Activated CD4-positive, alpha-beta T cell treated with anti-CD3 and anti-CD28 coated beads, Interleukin-2, amount 10 ng/mL, durations not matched to agents 24 days and 14 days (primary cell): ENCODE measurements at regions not wholly inside any gene's neighbourhood (a gene's known extent, or its start where the extent isn't known, plus 50 kb on each side); places are given as distances from the start of the nearest gene placed in this dataset.

Experiments
- DNase-seq: peaks from one replicate; pipeline ENCODE4 v3.0.0; 2022
- H3K27ac Mint-ChIP-seq: one replicate; pipeline ENCODE4 v1.8.0; 2022; ENCODE audit warnings: mild to moderate bottlenecking, mixed read lengths
- H3K27me3 Mint-ChIP-seq: one replicate; pipeline ENCODE4 v1.8.0; 2022; ENCODE audit warnings: mixed read lengths
- H3K36me3 Mint-ChIP-seq: one replicate; pipeline ENCODE4 v1.8.0; 2022; ENCODE audit warnings: low read depth, mild to moderate bottlenecking, mixed read lengths
- H3K4me1 Mint-ChIP-seq: one replicate; pipeline ENCODE4 v1.8.0; 2021; ENCODE audit warnings: mixed read lengths
- H3K4me3 Mint-ChIP-seq: one replicate; pipeline ENCODE4 v1.8.0; 2022; ENCODE audit warnings: mild to moderate bottlenecking, moderate library complexity, mixed read lengths
- H3K9me3 Mint-ChIP-seq: one replicate; pipeline ENCODE4 v1.8.0; 2021; ENCODE audit warnings: mixed read lengths
- intact Hi-C: fragments of 100-400 bp; cut with micrococcal nuclease; formaldehyde crosslinking; loops from one replicate; pipeline ENCODE4 v1.15.1; 2023

- Mint-ChIP-seq H3K27ac (no peak overlapping the region), H3K27me3 (no peaks in the 10 kb centered on the region), H3K4me3 (no peak overlapping the region), H3K36me3 (no peaks in the 10 kb centered on the region), H3K4me1 (no peaks in the 10 kb centered on the region), H3K9me3 (no peaks in the 10 kb centered on the region)
- intact Hi-C loops: no loop called here
- no peak for DNase-seq
Observed at GRCh38 chr9:129282731-129283211, 104.7 kb upstream of the IER5L start.

DNA sequence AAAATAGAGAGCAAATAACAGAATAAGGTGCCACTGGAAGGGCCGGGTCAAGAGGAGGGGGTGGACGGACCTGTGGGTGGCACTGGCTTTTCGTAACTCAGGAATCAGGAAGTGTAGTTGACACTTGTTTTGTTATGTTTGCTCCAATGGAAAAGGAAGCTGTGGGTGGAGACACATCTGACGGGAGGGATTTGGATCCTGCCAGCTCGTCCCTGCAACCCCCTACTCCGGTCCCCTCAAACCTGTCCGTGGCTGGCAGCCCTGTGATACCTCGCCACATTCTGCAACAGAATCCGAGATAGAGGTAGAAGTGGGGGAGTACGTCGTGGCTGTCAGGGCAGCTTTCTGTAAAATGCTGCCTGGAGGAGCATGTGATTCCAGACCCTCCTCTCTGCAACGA is 104.2 kb upstream of the IER5L start:
- no peak overlapping the region for H3K27ac Mint-ChIP-seq
- DNase-seq: no peak
- H3K36me3 Mint-ChIP-seq: no peaks in the 10 kb centered on the region
- no peaks in the 10 kb centered on the region for H3K4me1 Mint-ChIP-seq
- intact Hi-C loops: no loop called here
- no peak overlapping the region for H3K4me3 Mint-ChIP-seq
- no peaks in the 10 kb centered on the region for H3K27me3 Mint-ChIP-seq
- no peaks in the 10 kb centered on the region for H3K9me3 Mint-ChIP-seq

GRCh38 chr9:129281506-129282145 is 103.6 kb upstream of the IER5L start:
- Mint-ChIP-seq H3K4me1 (no peaks in the 10 kb centered on the region), H3K9me3 (no peaks in the 10 kb centered on the region), H3K36me3 (no peaks in the 10 kb centered on the region), H3K27ac (no peak overlapping the region), H3K4me3 (no peak overlapping the region), H3K27me3 (peaks cover 4% of the 10 kb centered on the region)
- DNase-seq: no peak
- intact Hi-C loops: no loop called here

- no peaks in the 10 kb centered on the region for H3K36me3 Mint-ChIP-seq
- no peak for DNase-seq
- H3K4me3 Mint-ChIP-seq: no peak overlapping the region
- H3K27ac Mint-ChIP-seq: no peak overlapping the region
- intact Hi-C loops: no loop called here
- peaks cover 13% of the 10 kb centered on the region for H3K27me3 Mint-ChIP-seq
- no peaks in the 10 kb centered on the region for H3K9me3 Mint-ChIP-seq
- no peaks in the 10 kb centered on the region for H3K4me1 Mint-ChIP-seq
Observed at GRCh38 chr9:129280623-129281271, 102.7 kb upstream of the IER5L start.

DNA sequence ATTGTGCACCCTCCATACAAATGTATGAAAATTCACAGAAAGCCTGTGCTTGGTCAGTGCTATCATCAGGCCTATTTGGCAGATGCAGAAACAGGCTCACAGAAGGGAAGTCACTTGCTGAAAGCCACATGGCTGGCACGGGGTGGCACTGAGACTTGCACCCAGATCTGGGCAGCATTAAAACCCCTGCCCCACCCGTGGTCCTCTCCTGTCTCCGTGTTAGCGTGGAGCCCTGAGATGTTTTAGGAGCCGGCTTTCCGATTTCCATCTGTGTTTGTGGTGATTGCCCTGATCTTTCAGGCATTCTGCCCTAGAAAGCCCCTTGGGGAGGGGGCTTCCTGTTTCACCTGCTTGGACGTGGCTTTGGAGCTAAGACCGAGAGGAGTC is 102.2 kb upstream of the IER5L start:
- H3K27me3 Mint-ChIP-seq: peaks cover 18% of the 10 kb centered on the region
- H3K9me3 Mint-ChIP-seq: no peaks in the 10 kb centered on the region
- no peak overlapping the region for H3K4me3 Mint-ChIP-seq
- intact Hi-C loops: no loop called here
- H3K27ac Mint-ChIP-seq: no peak overlapping the region
- no peaks in the 10 kb centered on the region for H3K4me1 Mint-ChIP-seq
- no peaks in the 10 kb centered on the region for H3K36me3 Mint-ChIP-seq
- no peak for DNase-seq

- Mint-ChIP-seq H3K36me3 (no peaks in the 10 kb centered on the region), H3K9me3 (no peaks in the 10 kb centered on the region), H3K27ac (no peak overlapping the region), H3K4me3 (no peak overlapping the region), H3K27me3 (peaks cover 30% of the 10 kb centered on the region), H3K4me1 (no peaks in the 10 kb centered on the region)
- no peak for DNase-seq
- intact Hi-C loops: no loop called here
Observed at GRCh38 chr9:129278391-129279237, 100.6 kb upstream of the IER5L start.

DNA sequence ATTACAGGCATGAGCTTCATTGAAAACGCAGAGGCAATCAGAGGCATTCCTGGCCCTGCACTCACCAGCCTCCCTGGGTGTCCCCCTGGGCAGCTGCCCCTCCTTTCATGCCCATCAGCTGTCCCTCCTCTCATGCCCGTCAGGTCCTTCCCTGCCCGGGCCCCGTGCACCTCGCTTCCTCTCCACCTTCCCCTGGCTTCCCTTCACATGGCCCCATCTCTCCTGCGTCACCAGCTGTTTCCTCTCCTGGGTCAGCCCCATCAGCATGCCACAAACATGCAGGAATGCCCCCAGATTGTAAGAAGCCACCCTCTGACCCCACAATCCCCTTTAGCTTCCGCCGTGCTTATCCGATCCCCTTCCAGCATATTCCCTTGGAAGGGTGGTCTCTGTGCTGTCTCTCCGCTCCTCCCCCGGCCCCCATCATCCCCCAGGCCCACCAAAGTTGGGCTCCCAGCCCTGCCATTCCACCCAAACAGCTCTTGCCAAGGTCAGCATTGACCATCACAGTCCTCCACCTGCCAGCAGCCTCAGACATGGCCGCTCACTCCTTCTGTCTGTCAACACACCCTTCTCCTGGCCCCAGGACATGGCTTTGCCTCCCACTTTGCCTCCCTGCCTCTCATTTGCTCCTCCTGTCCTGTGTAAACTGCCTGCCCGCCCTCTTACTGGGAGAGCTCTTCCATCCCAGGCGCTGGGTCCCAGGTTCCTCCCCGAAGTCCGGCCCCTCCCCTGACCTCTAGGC is 98.6 kb upstream of the IER5L start:
- no peaks in the 10 kb centered on the region for H3K36me3 Mint-ChIP-seq
- no peaks in the 10 kb centered on the region for H3K9me3 Mint-ChIP-seq
- H3K27me3 Mint-ChIP-seq: peaks cover 30% of the 10 kb centered on the region
- no peak overlapping the region for H3K27ac Mint-ChIP-seq
- H3K4me1 Mint-ChIP-seq: peaks cover 7% of the 10 kb centered on the region
- no peak overlapping the region for H3K4me3 Mint-ChIP-seq
- no peak for DNase-seq
- intact Hi-C loops: no loop called here

DNA sequence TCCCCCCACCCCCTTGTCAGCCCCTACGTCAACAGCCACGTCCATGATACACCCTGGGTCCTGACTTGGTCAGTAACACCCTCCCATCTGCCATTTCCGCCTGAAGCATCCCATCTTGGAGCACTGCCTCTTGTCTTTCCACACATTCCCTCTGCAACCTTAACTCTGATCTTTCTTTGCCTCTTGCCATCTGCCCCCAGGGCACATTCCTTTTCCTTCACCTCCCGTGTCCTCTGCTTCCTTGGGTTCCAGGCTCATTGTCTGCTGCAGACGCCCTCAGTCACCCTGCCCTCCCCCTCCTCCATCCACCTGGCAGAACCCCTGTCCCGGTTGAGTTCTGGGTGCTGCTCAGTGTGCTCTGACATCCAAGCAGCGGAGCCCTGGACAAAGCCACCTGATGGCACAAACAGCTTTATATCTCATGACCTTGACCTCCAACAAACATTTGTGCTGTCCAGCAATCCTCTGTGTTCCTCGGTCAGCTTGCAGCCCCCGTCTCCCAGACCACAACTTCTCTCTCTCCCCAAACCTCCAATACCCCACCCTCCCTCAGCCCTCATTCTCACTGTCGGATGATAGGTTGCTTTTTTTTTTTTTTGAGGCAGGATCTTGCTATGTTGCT is 97.7 kb upstream of the IER5L start:
- no peak for DNase-seq
- no peaks in the 10 kb centered on the region for H3K9me3 Mint-ChIP-seq
- H3K27me3 Mint-ChIP-seq: peaks cover 30% of the 10 kb centered on the region
- H3K36me3 Mint-ChIP-seq: no peaks in the 10 kb centered on the region
- H3K4me3 Mint-ChIP-seq: no peak overlapping the region
- H3K4me1 Mint-ChIP-seq: peaks cover 14% of the 10 kb centered on the region
- H3K27ac Mint-ChIP-seq: no peak overlapping the region
- intact Hi-C loops: no loop called here

GRCh38 chr9:129273941-129274684 is 96.1 kb upstream of the IER5L start:
- Mint-ChIP-seq H3K36me3 (no peaks in the 10 kb centered on the region), H3K4me3 (no peak overlapping the region), H3K27me3 (peaks cover 30% of the 10 kb centered on the region), H3K9me3 (no peaks in the 10 kb centered on the region), H3K27ac (no peak overlapping the region), H3K4me1 (peaks cover 23% of the 10 kb centered on the region)
- DNase-seq: no peak
- intact Hi-C loops: loop anchor here (5.0 kb wide), 2 partner anchors 37 to 48 kb away; no protein-coding TSS in a partner anchor

DNA sequence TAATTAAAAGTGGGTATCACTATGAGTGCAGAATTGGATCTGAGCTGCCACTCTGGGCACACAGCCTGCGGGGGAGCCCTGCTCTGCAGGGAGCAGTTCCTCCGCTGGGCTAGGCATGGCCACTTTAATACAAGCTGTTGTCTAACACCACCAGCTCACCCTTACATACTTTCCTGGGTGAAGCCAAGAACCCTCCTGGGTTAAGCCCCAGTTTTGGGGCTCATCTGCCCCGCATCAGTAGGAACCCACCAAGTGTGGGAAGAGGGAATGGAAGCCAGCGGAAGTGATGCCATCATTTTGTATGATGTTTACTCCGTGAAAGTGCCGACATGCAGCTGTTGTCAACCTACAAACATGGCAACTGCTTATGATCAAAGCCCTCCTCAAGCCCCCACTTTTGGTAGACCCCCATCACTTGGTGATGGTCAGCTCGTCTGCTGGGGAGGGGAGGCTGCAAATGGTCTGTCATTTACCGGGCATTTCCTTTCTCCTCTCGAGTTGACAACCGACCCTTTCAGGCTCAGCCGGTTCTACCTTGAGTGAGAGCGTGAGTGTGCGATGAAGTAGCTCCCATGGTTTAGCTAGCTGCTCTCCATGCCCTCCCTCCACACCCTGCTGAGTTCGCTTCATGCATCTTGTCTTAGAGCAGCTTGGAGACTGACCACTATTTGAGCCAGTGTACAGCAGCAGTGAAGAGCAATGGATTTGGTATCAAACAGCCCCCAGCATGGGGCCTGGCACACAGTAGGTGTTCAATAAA is 95.3 kb upstream of the IER5L start:
- Mint-ChIP-seq H3K4me3 (no peak overlapping the region), H3K9me3 (no peaks in the 10 kb centered on the region), H3K27ac (no peak overlapping the region), H3K27me3 (peaks cover 30% of the 10 kb centered on the region), H3K4me1 (peaks cover 26% of the 10 kb centered on the region), H3K36me3 (no peaks in the 10 kb centered on the region)
- no peak for DNase-seq
- intact Hi-C loops: loop anchor here (5.0 kb wide), 2 partner anchors 36 to 49 kb away; no protein-coding TSS in a partner anchor

- H3K27me3 Mint-ChIP-seq: peaks cover 30% of the 10 kb centered on the region
- no peak overlapping the region for H3K4me3 Mint-ChIP-seq
- peaks cover 26% of the 10 kb centered on the region for H3K4me1 Mint-ChIP-seq
- H3K36me3 Mint-ChIP-seq: no peaks in the 10 kb centered on the region
- H3K9me3 Mint-ChIP-seq: no peaks in the 10 kb centered on the region
- no peak for DNase-seq
- intact Hi-C loops: loop anchor here (5.0 kb wide), 2 partner anchors 35 to 50 kb away; no protein-coding TSS in a partner anchor
- H3K27ac Mint-ChIP-seq: no peak overlapping the region
Observed at GRCh38 chr9:129272348-129273025, 94.4 kb upstream of the IER5L start.
